HCT116 (cell line): ENCODE measurements at regions not wholly inside any gene's neighbourhood (a gene's known extent, or its start where the extent isn't known, plus 50 kb on each side); places are given as distances from the start of the nearest gene placed in this dataset.

Experiments used
- ATAC-seq: fragments of 200-7000 bp; cut with Tn5 transposase; 2 replicates; pipeline ENCODE4 v1.9.1; 2020; ENCODE audit warnings: mild to moderate bottlenecking, moderate library complexity
- BruUV-seq: library from RNA; stranded (reverse); fragments of 400-500 nt; replicated peaks from 2 replicates; lab custom pipeline; 2021; lab: Mats Ljungman, UMichigan
- CTCF ChIA-PET: fragments of 300-600 bp; sonication (Branson Sonifier 250); formaldehyde crosslinking; loops from one replicate; lab custom pipeline; 2021; ENCODE audit warnings: antibody characterized with exemption; lab: Charles Lee
- POLR2A ChIA-PET: fragments of 300-600, 350-600 bp; sonication (Branson Sonifier 250); formaldehyde crosslinking; loops from one replicate; lab custom pipeline; 2021; ENCODE audit warnings: antibody characterized with exemption; lab: Charles Lee
- RAD21 ChIA-PET, 2 experiments: fragments of 300-600 bp; sonication (Branson Sonifier 250); formaldehyde crosslinking; loops; one replicate each; lab custom pipeline; 2023; ENCODE audit warnings: low total read pairs in 2 of 2; ENCODE audit not compliant: uncharacterized antibody in 2 of 2, unreplicated experiment in 2 of 2, low non-redundant PET in 1 of 2; lab: Charles Lee
- DNase-seq: peaks from one replicate; pipeline ENCODE4 v3.0.0-alpha.2; 2010; ENCODE audit warnings: low read depth, low spot score
- H2AFZ ChIP-seq: fragments of 200-600 bp; shearing (Covaris generic), sonication (generic); 2 replicates; pipeline ENCODE4 v1.6.1; 2017; ENCODE audit warnings: low read depth, mixed run types, mixed read lengths, antibody characterized with exemption, low read length; ENCODE audit not compliant: poor library complexity, severe bottlenecking
- H3K27ac ChIP-seq: 2 replicates; pipeline ENCODE4 v1.5.1; 2012; ENCODE audit warnings: low read depth, low read length
- H3K27me3 ChIP-seq: fragments of 200-600 bp; sonication (generic); 2 replicates; pipeline ENCODE4 v1.6.1; 2016; ENCODE audit warnings: mixed run types, low read length, mixed read lengths; ENCODE audit not compliant: insufficient read depth
- H3K36me3 ChIP-seq, 2 experiments: fragments of 200-500 bp in 1 of 2; fragments of 200-600 bp in 1 of 2; sonication (Bioruptor generic) in 1 of 2; sonication (generic) in 1 of 2; 2 replicates each; pipeline versions ENCODE4 v1.5.1 to v1.6.1; 2014 to 2016; ENCODE audit warnings: low read length in 2 of 2, inconsistent platforms in 1 of 2, mixed read lengths in 1 of 2, mixed run types in 1 of 2; ENCODE audit not compliant: insufficient read depth in 2 of 2, control insufficient read depth in 1 of 2
- H3K4me1 ChIP-seq, 2 experiments: fragments of 200-600 bp in 1 of 2; sonication (generic) in 1 of 2; 2 replicates each; pipeline versions ENCODE4 v1.5.1 to v1.6.1; 2012 to 2017; ENCODE audit warnings: low read length in 2 of 2, inconsistent platforms in 1 of 2, mild to moderate bottlenecking in 1 of 2, mixed read lengths in 1 of 2, mixed run types in 1 of 2, moderate library complexity in 1 of 2; ENCODE audit not compliant: insufficient read depth in 2 of 2, control insufficient read depth in 1 of 2
- H3K4me2 ChIP-seq: fragments of 200-600 bp; sonication (generic); 2 replicates; pipeline ENCODE4 v1.6.1; 2017; ENCODE audit warnings: mixed run types, low read length, mixed read lengths
- H3K4me3 ChIP-seq, 2 experiments: fragments of 200-600 bp in 1 of 2; sonication (generic) in 1 of 2; replicated peaks in 1 of 2; 2 replicates each; pipeline ENCODE4 v1.5.1; 2011 to 2016; ENCODE audit warnings: low read length in 2 of 2, control low read depth in 1 of 2, low read depth in 1 of 2, mild to moderate bottlenecking in 1 of 2, mixed read lengths in 1 of 2, mixed run types in 1 of 2
- H3K79me2 ChIP-seq: fragments of 200-600 bp; sonication (generic); 2 replicates; pipeline ENCODE4 v1.6.1; 2017; ENCODE audit warnings: mild to moderate bottlenecking, mixed run types, low read length, moderate library complexity, mixed read lengths; ENCODE audit not compliant: insufficient read depth
- H3K9ac ChIP-seq: fragments of 200-600 bp; sonication (generic); 2 replicates; pipeline ENCODE4 v1.6.1; 2016; ENCODE audit warnings: low read length, mixed read lengths
- H3K9me2 ChIP-seq: fragments of 200-600 bp; sonication (generic), shearing (Covaris generic); 2 replicates; pipeline ENCODE4 v1.6.1; 2017; ENCODE audit warnings: mixed run types, mild to moderate bottlenecking, moderate library complexity; ENCODE audit not compliant: insufficient read depth
- H3K9me3 ChIP-seq, 2 experiments: fragments of 200-500 bp in 1 of 2; fragments of 200-600 bp in 1 of 2; sonication (Bioruptor generic) in 1 of 2; sonication (generic) in 1 of 2; 2 replicates each; pipeline ENCODE4 v1.6.1; 2014 to 2017; ENCODE audit warnings: low read length in 2 of 2, mixed read lengths in 2 of 2, inconsistent platforms in 1 of 2, low read depth in 1 of 2, mild to moderate bottlenecking in 1 of 2, mixed run types in 1 of 2, moderate library complexity in 1 of 2; ENCODE audit not compliant: control insufficient read depth in 1 of 2, insufficient read depth in 1 of 2
- H4K20me1 ChIP-seq: fragments of 200-600 bp; sonication (generic), shearing (Covaris generic); 2 replicates; pipeline ENCODE4 v1.6.1; 2017; ENCODE audit warnings: mixed run types, mild to moderate bottlenecking, moderate library complexity; ENCODE audit not compliant: insufficient read depth
- CBX3 ChIP-seq: IDR thresholded peaks from 2 replicates; pipeline ENCODE4 v1.6.1; 2012; ENCODE audit warnings: low read depth
- EGR1 ChIP-seq: IDR thresholded peaks from 2 replicates; pipeline ENCODE4 v1.6.1; 2012; ENCODE audit warnings: low read depth
- EZH2phosphoT487 ChIP-seq: fragments of 200-600 bp; IDR thresholded peaks from 2 replicates; pipeline ENCODE4 v1.6.1; 2018; ENCODE audit warnings: antibody characterized with exemption, borderline replicate concordance
- FOSL1 ChIP-seq: IDR thresholded peaks from 2 replicates; pipeline ENCODE4 v1.6.1; 2012; ENCODE audit warnings: low read depth
- POLR2A ChIP-seq: IDR thresholded peaks from 2 replicates; pipeline ENCODE4 v1.7.0; 2011; ENCODE audit warnings: borderline replicate concordance; ENCODE audit not compliant: insufficient read depth, insufficient read length; ENCODE audit errors: extremely low read depth
- POLR2AphosphoS5 ChIP-seq: IDR thresholded peaks from 2 replicates; pipeline ENCODE4 v1.6.1; 2011; ENCODE audit warnings: mild to moderate bottlenecking, low read depth, low read length, moderate library complexity
- SP1 ChIP-seq: IDR thresholded peaks from 2 replicates; pipeline ENCODE4 v1.6.1; 2012; ENCODE audit warnings: low read depth
- SRF ChIP-seq: IDR thresholded peaks from 2 replicates; pipeline ENCODE4 v1.6.1; 2012; ENCODE audit warnings: low read depth
- TCF7L2 ChIP-seq: IDR thresholded peaks from 2 replicates; pipeline ENCODE4 v1.7.0; 2011; ENCODE audit warnings: borderline replicate concordance, inconsistent platforms; ENCODE audit not compliant: insufficient read depth, insufficient read length; ENCODE audit errors: extremely low read depth
- ZFX ChIP-seq: fragments of 450-650 bp; IDR thresholded peaks from 2 replicates; pipeline ENCODE4 v1.6.1; 2017
- intact Hi-C: fragments of 100-400 bp; cut with micrococcal nuclease; formaldehyde crosslinking; loops from 2 replicates; pipeline ENCODE4 v1.10.0; 2022

DNA sequence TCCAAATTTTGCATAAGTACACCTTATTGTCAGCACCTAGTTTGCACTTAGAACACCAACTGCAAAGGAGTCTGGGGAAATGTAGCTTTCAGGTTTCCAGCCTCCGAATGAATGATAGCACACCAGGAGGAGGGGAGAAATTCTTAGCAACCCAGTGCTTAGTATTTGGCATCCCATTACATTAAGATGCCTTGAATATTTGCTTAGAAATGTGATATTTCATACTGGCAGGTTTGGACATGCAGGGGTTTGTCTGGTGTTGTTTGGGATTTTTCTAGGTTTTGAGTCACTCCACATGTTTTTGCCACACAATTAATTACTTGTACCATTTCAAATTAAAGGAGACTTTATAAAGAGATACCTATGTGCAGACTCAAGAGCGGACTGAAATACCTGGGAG, 60.3 kb upstream of the CAMK2D start:
- CTCF ChIA-PET, result no interaction called here

DNA sequence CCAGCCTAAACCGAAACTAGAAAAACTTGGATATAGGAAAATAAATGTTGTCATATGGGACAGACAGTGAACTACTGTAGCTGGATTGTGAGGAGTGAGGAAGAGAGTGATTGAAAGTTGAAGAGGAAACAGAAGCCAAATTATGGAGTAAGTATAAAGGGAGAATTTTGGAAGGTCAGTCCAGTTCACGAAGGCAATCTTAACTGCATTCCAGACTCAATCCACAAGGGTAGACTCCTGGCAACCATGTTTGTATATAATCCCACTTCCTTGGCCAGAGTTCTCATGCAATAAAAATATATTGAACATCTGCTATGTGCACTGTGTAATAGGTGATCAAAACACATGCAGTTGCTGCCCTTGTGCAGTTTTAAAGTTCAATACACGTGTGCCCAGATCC, 58.6 kb upstream of the CAMK2D start:
- H3K4me1 ChIP-seq, result no peaks in the 10 kb centered on the region
- no peak overlapping the region for H2AFZ ChIP-seq
- H3K27me3 ChIP-seq, result no peaks in the 10 kb centered on the region
- ChIA-PET POLR2A (no interaction called here), RAD21 (no interaction called here), CTCF (no interaction called here)
- no peak for DNase-seq
- no peak for TF ChIP-seq EGR1
- no peaks in the 10 kb centered on the region for H3K9me3 ChIP-seq
- no peak overlapping the region for H3K27ac ChIP-seq
- H3K4me3 ChIP-seq, result no peak overlapping the region
- H3K36me3 ChIP-seq, result no peaks in the 10 kb centered on the region
- no peaks in the 10 kb centered on the region for H4K20me1 ChIP-seq
- no peak overlapping the region for H3K4me2 ChIP-seq
- H3K79me2 ChIP-seq, result no peaks in the 10 kb centered on the region
- intact Hi-C loops, result no loop called here
- BruUV-seq, result no TSS peak
- no peak overlapping the region for H3K9ac ChIP-seq
- H3K9me2 ChIP-seq, result no peaks in the 10 kb centered on the region
- ATAC-seq, result no peak

More for the DNA sequence above, 60.3 kb upstream of the CAMK2D start:
- Histone ChIP-seq H3K9me3 (no peaks in the 10 kb centered on the region), H3K27me3 (no peaks in the 10 kb centered on the region), H3K4me1 (no peaks in the 10 kb centered on the region), H3K9ac (no peak overlapping the region), H3K4me3 (no peak overlapping the region), H3K4me2 (no peak overlapping the region), H3K36me3 (no peaks in the 10 kb centered on the region), H4K20me1 (no peaks in the 10 kb centered on the region), H3K79me2 (no peaks in the 10 kb centered on the region), H2AFZ (no peak overlapping the region), H3K9me2 (no peaks in the 10 kb centered on the region)
- DNase-seq (no peak), ATAC-seq (no peak)
- ChIA-PET RAD21 (no interaction called here), POLR2A (no interaction called here)
- intact Hi-C loops, result no loop called here
- no TSS peak for BruUV-seq
- TF ChIP-seq SP1, result no peak
- no peak for TF ChIP-seq TCF7L2
- TF ChIP-seq CBX3, result no peak
- TF ChIP-seq EZH2phosphoT487, result no peak
- no peak for TF ChIP-seq ZFX
- no peak for TF ChIP-seq POLR2AphosphoS5
- no peak for TF ChIP-seq FOSL1
- no peak for TF ChIP-seq SRF
- TF ChIP-seq POLR2A, result no peak
- TF ChIP-seq, all 23 proteins: peak for 0
- H3K27ac ChIP-seq, result no peak overlapping the region
